ENCODE measurements at regions not wholly inside any gene's neighbourhood (a gene's known extent, or its start where the extent isn't known, plus 50 kb on each side); places are given as distances from the start of the nearest gene placed in this dataset.

GRCh38 chr18:47457614-47458013 is 206.2 kb upstream of the SKOR2 start:
- DNase-seq: no peak

- no peak for DNase-seq
These were observed 201.6 kb upstream of the SKOR2 start for GRCh38 chr18:47453038-47453437.

GRCh38 chr18:47448956-47449355 is 197.5 kb upstream of the SKOR2 start:
- no peak for DNase-seq

GRCh38 chr18:47441914-47442313 is 190.5 kb upstream of the SKOR2 start:
- no peak for DNase-seq

- no peak for DNase-seq
These were observed 186.5 kb upstream of the SKOR2 start for GRCh38 chr18:47438001-47438400.

GRCh38 chr18:47436871-47437270 is 185.4 kb upstream of the SKOR2 start:
- DNase-seq: no peak

GRCh38 chr18:47434214-47434746 is 182.8 kb upstream of the SKOR2 start:
- DNase-seq: no peak

- DNase-seq: no peak
These were observed 176.6 kb upstream of the SKOR2 start for GRCh38 chr18:47427923-47428637.

GRCh38 chr18:47427072-47427471 is 175.6 kb upstream of the SKOR2 start:
- no peak for DNase-seq

- no peak for DNase-seq
These were observed 173.9 kb upstream of the SKOR2 start for GRCh38 chr18:47425365-47425764.

GRCh38 chr18:47422524-47422923 is 171.1 kb upstream of the SKOR2 start:
- DNase-seq: no peak

- DNase-seq: no peak
These were observed 168.7 kb upstream of the SKOR2 start for GRCh38 chr18:47420130-47420529.

- DNase-seq: no peak
These were observed 167.3 kb upstream of the SKOR2 start for GRCh38 chr18:47418746-47419145.

- no peak for DNase-seq
These were observed 166.3 kb upstream of the SKOR2 start for GRCh38 chr18:47417807-47418206.

GRCh38 chr18:47415881-47416280 is 164.4 kb upstream of the SKOR2 start:
- DNase-seq: no peak

GRCh38 chr18:47413327-47413726 is 161.9 kb upstream of the SKOR2 start:
- DNase-seq: no peak

GRCh38 chr18:47412924-47413323 is 161.5 kb upstream of the SKOR2 start:
- no peak for DNase-seq

- no peak for DNase-seq
These were observed 159.7 kb upstream of the SKOR2 start for GRCh38 chr18:47411159-47411558.

GRCh38 chr18:47410139-47410538 is 158.7 kb upstream of the SKOR2 start:
- no peak for DNase-seq

- DNase-seq: no peak
These were observed 158.1 kb upstream of the SKOR2 start for GRCh38 chr18:47409519-47409918.

GRCh38 chr18:47407736-47408135 is 156.3 kb upstream of the SKOR2 start:
- no peak for DNase-seq

GRCh38 chr18:47404845-47405244 is 153.4 kb upstream of the SKOR2 start:
- no peak for DNase-seq

GRCh38 chr18:47403949-47404348 is 152.5 kb upstream of the SKOR2 start:
- DNase-seq: no peak

- no peak for DNase-seq
These were observed 151.9 kb upstream of the SKOR2 start for GRCh38 chr18:47403317-47403716.

- no peak for DNase-seq
These were observed 148.0 kb upstream of the SKOR2 start for GRCh38 chr18:47399475-47399874.
